H9 (cell line): ENCODE measurements at regions not wholly inside any gene's neighbourhood (a gene's known extent, or its start where the extent isn't known, plus 50 kb on each side); places are given as distances from the start of the nearest gene placed in this dataset.

Experiments
- DNase-seq: peaks from one replicate; pipeline ENCODE4 v3.0.0-alpha.2; 2017
- H2AFZ ChIP-seq: one replicate; pipeline ENCODE4 v1.6.1; 2013; ENCODE audit warnings: mild to moderate bottlenecking, low read length, control low read depth, moderate library complexity
- H2AK5ac ChIP-seq: 2 replicates; pipeline ENCODE4 v1.6.1; 2013; ENCODE audit warnings: low read length, control low read depth, mixed read lengths; ENCODE audit not compliant: insufficient read length
- H2BK120ac ChIP-seq: one replicate; pipeline ENCODE4 v1.6.1; 2013; ENCODE audit warnings: low read depth, mild to moderate bottlenecking, low read length, control low read depth, inconsistent platforms; ENCODE audit not compliant: poor library complexity, severe bottlenecking
- H2BK12ac ChIP-seq: 2 replicates; pipeline ENCODE4 v1.6.1; 2013; ENCODE audit warnings: low read length, control low read depth, mixed read lengths, low read depth; ENCODE audit not compliant: insufficient read length
- H2BK15ac ChIP-seq: 2 replicates; pipeline ENCODE4 v1.6.1; 2013; ENCODE audit warnings: low read depth, low read length, control low read depth
- H2BK20ac ChIP-seq: one replicate; pipeline ENCODE4 v1.6.1; 2013; ENCODE audit warnings: low read depth, mild to moderate bottlenecking, low read length, control low read depth, inconsistent platforms; ENCODE audit not compliant: poor library complexity, severe bottlenecking
- H2BK5ac ChIP-seq: 2 replicates; pipeline ENCODE4 v1.6.1; 2013; ENCODE audit warnings: low read length, control low read depth, mixed read lengths; ENCODE audit not compliant: insufficient read length
- H3K14ac ChIP-seq: 2 replicates; pipeline ENCODE4 v1.6.1; 2013; ENCODE audit warnings: low read length, control low read depth; ENCODE audit not compliant: insufficient read depth
- H3K18ac ChIP-seq: 2 replicates; pipeline ENCODE4 v1.6.1; 2013; ENCODE audit warnings: low read depth, mild to moderate bottlenecking, mixed read lengths, low read length, control low read depth; ENCODE audit not compliant: insufficient read length
- H3K23ac ChIP-seq: 2 replicates; pipeline ENCODE4 v1.6.1; 2013; ENCODE audit warnings: low read length, control low read depth, mixed read lengths, low read depth; ENCODE audit not compliant: insufficient read length
- H3K23me2 ChIP-seq: 2 replicates; pipeline ENCODE4 v1.6.1; 2013; ENCODE audit warnings: low read depth, mild to moderate bottlenecking, mixed read lengths, low read length, control low read depth; ENCODE audit not compliant: insufficient read length, poor library complexity, severe bottlenecking
- H3K27ac ChIP-seq: 2 replicates; pipeline ENCODE4 v1.5.1; 2013; ENCODE audit warnings: low read length, control low read depth, mixed read lengths, low read depth; ENCODE audit not compliant: insufficient read length
- H3K27me3 ChIP-seq: 2 replicates; pipeline ENCODE4 v1.6.1; 2013; ENCODE audit warnings: low read length, control low read depth, inconsistent platforms; ENCODE audit not compliant: insufficient read depth
- H3K4ac ChIP-seq: 2 replicates; pipeline ENCODE4 v1.6.1; 2013; ENCODE audit warnings: low read depth, mild to moderate bottlenecking, control low read depth, inconsistent platforms, low read length, moderate library complexity
- H3K4me1 ChIP-seq: 2 replicates; pipeline ENCODE4 v1.6.1; 2013; ENCODE audit warnings: low read length, control low read depth, inconsistent platforms; ENCODE audit not compliant: insufficient read depth
- H3K4me2 ChIP-seq: 2 replicates; pipeline ENCODE4 v1.6.1; 2013; ENCODE audit warnings: low read length, control low read depth, mixed read lengths; ENCODE audit not compliant: insufficient read length, insufficient read depth
- H3K56ac ChIP-seq: 2 replicates; pipeline ENCODE4 v1.6.1; 2013; ENCODE audit warnings: low read depth, mild to moderate bottlenecking, mixed read lengths, low read length, control low read depth; ENCODE audit not compliant: insufficient read length
- H3K79me1 ChIP-seq: 2 replicates; pipeline ENCODE4 v1.6.1; 2013; ENCODE audit warnings: low read depth, mild to moderate bottlenecking, moderate library complexity, low read length, control low read depth, inconsistent platforms; ENCODE audit not compliant: insufficient read depth, poor library complexity, severe bottlenecking
- H3K79me2 ChIP-seq: 2 replicates; pipeline ENCODE4 v1.6.1; 2013; ENCODE audit warnings: low read length, control low read depth, inconsistent platforms; ENCODE audit not compliant: insufficient read depth
- H3K9ac ChIP-seq: 2 replicates; pipeline ENCODE4 v1.6.1; 2013; ENCODE audit warnings: low read length, control low read depth, mixed read lengths; ENCODE audit not compliant: insufficient read length; ENCODE audit errors: extremely low read depth
- H3K9me3 ChIP-seq: one replicate; pipeline ENCODE4 v1.6.1; 2013; ENCODE audit warnings: low read depth, low read length, inconsistent platforms; ENCODE audit not compliant: control insufficient read depth
- H3T11ph ChIP-seq: one replicate; pipeline ENCODE4 v1.6.1; 2013; ENCODE audit warnings: mild to moderate bottlenecking, low read length, control low read depth, inconsistent platforms
- H4K20me1 ChIP-seq: one replicate; pipeline ENCODE4 v1.6.1; 2013; ENCODE audit not compliant: control insufficient read depth, insufficient read length, insufficient read depth
- H4K5ac ChIP-seq: 2 replicates; pipeline ENCODE4 v1.6.1; 2013; ENCODE audit warnings: low read depth, mild to moderate bottlenecking, mixed read lengths, low read length, control low read depth; ENCODE audit not compliant: insufficient read length
- H4K8ac ChIP-seq: replicated peaks from 2 replicates; pipeline ENCODE4 v1.6.1; 2013; ENCODE audit warnings: low read length, control low read depth, mixed read lengths, low read depth; ENCODE audit not compliant: insufficient read length
- H4K91ac ChIP-seq: 2 replicates; pipeline ENCODE4 v1.6.1; 2013; ENCODE audit warnings: low read depth, mild to moderate bottlenecking, moderate library complexity, mixed read lengths, low read length, control low read depth; ENCODE audit not compliant: insufficient read length
- H3K27ac Mint-ChIP-seq, 3 experiments: 2 replicates in 2 of 3; 3 replicates in 1 of 3; pipeline ENCODE4 v1.8.0; 2020 to 2021; ENCODE audit warnings: mixed read lengths in 3 of 3, mild to moderate bottlenecking in 1 of 3, moderate library complexity in 1 of 3
- H3K27me3 Mint-ChIP-seq: 2 replicates; pipeline ENCODE4 v1.8.0; 2021; ENCODE audit warnings: low read depth, mild to moderate bottlenecking, moderate library complexity, mixed read lengths
- H3K36me3 Mint-ChIP-seq, 3 experiments: 2 replicates in 2 of 3; 3 replicates in 1 of 3; pipeline ENCODE4 v1.8.0; 2020 to 2021; ENCODE audit warnings: low read depth in 3 of 3, mixed read lengths in 3 of 3; ENCODE audit not compliant: insufficient read depth in 1 of 3
- H3K4me1 Mint-ChIP-seq, 2 experiments: 2 replicates each; pipeline ENCODE4 v1.8.0; 2020; ENCODE audit warnings: mixed read lengths in 2 of 2
- H3K4me3 Mint-ChIP-seq, 2 experiments: 2 replicates in 1 of 2; 3 replicates in 1 of 2; pipeline ENCODE4 v1.8.0; 2020 to 2021; ENCODE audit warnings: mild to moderate bottlenecking in 2 of 2, mixed read lengths in 2 of 2, moderate library complexity in 1 of 2
- H3K9me3 Mint-ChIP-seq, 2 experiments: 2 replicates in 1 of 2; 3 replicates in 1 of 2; pipeline ENCODE4 v1.8.0; 2020; ENCODE audit warnings: mild to moderate bottlenecking in 2 of 2, mixed read lengths in 2 of 2, moderate library complexity in 1 of 2
- CTCF ChIP-seq: fragments of 200-600 bp; sonication (generic); conservative IDR thresholded peaks from 3 replicates; pipeline ENCODE4 v1.8.0; 2021; ENCODE audit warnings: antibody characterized with exemption, mild to moderate bottlenecking
- WGBS: extraction: QIAGEN DNeasy Blood & Tissue Kit; methylation state at CpG from one replicate; pipeline ENCODE4 v1.1.7; 2013; ENCODE audit warnings: missing lambda C conversion rate, low lambda C conversion rate, mixed read lengths; ENCODE audit not compliant: insufficient read length; ENCODE audit errors: extremely low coverage; 5-methylcytosine and 5-hydroxymethylcytosine counted together

DNA sequence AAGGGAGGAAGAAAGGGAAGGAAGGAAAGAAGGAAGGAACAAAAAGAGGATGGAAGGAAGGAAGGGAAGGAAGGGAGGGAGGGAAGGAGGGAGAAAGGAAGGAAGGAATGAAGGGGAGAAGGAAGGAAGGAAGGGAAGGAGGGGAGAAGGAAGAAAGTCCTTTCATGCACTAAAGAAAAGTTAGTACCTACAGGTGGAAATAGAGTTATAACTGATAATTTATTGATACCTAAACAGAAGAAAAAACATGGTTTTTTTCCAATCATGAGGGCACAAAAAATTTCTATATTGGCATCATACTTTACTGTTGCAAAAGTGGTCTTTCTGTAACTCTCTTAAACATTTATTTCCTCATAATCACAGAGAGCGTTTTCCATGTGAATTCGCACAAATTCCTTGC lies 659.4 kb downstream of the MAFB start:
- no peaks in the 10 kb centered on the region for H3K9me3 ChIP-seq
- no peak overlapping the region for H4K8ac ChIP-seq
- H3K4me3 Mint-ChIP-seq: no peak overlapping the region
- no peaks in the 10 kb centered on the region for H3K23me2 ChIP-seq
- H2BK20ac ChIP-seq: no peak overlapping the region
- no peak overlapping the region for H3T11ph ChIP-seq
- no peaks in the 10 kb centered on the region for H3K9me3 Mint-ChIP-seq
- H3K4me2 ChIP-seq: no peak overlapping the region
- H3K9ac ChIP-seq: no peak overlapping the region
- no peak for TF ChIP-seq CTCF
- H3K4me1 ChIP-seq: no peaks in the 10 kb centered on the region
- no peak overlapping the region for H3K4ac ChIP-seq
- peaks cover 2 to 6% of the 10 kb centered on the region in 2 experiments; a peak in 2 of 4 replicates for H3K4me1 Mint-ChIP-seq
- H4K20me1 ChIP-seq: no peaks in the 10 kb centered on the region
- no peaks in the 10 kb centered on the region; the same call in 1 of the 2 replicates for H3K27me3 Mint-ChIP-seq
- no peak overlapping the region for H3K18ac ChIP-seq
- no peak overlapping the region for H2BK15ac ChIP-seq
- WGBS: no CpG with 5 or more reads among the region's 2 CpGs
- no peak overlapping the region for H2BK5ac ChIP-seq
- no peak overlapping the region for H3K27ac ChIP-seq
- no peak overlapping the region for H2AK5ac ChIP-seq
- no peak for DNase-seq
- no peak overlapping the region for H2BK12ac ChIP-seq
- H3K27ac Mint-ChIP-seq: no peak overlapping the region
- H3K56ac ChIP-seq: no peak overlapping the region
- H3K27me3 ChIP-seq: no peaks in the 10 kb centered on the region
- no peaks in the 10 kb centered on the region for H3K79me1 ChIP-seq
- peaks cover 0 to 2% (median 0%) of the 10 kb centered on the region in 3 experiments; a peak in 2 of 7 replicates for H3K36me3 Mint-ChIP-seq
- no peak overlapping the region for H2BK120ac ChIP-seq
- no peak overlapping the region for H2AFZ ChIP-seq
- H3K23ac ChIP-seq: no peak overlapping the region
- H4K5ac ChIP-seq: no peak overlapping the region
- H3K14ac ChIP-seq: no peak overlapping the region
- no peak overlapping the region for H4K91ac ChIP-seq
- no peaks in the 10 kb centered on the region for H3K79me2 ChIP-seq
